ENCODE measurements at regions not wholly inside any gene's neighbourhood (a gene's known extent, or its start where the extent isn't known, plus 50 kb on each side); places are given as distances from the start of the nearest gene placed in this dataset.
A peak's percentile ranks its signal among the peaks of the same experiment; 100 is the strongest.

DNA sequence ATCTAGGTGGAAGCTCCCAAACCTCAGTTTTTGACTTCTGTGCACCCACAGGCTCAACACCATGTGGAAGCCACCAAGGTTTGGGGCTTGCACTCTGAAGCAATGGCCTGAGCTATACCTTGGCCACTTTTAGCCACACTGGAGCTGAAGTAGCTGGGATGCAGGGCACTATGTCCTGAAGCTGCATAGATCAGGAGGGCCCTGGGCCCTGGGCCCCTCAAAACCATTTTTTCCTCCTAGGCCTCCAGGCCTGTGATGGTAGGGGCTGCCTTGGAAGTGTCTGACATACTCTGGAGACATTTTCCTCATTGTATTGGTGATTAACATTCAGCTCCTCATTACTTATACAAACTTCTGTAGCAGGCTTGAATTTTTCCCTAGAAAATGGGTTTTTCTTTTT, 273.7 kb downstream of the FGF9 start:
- H3K27ac Mint-ChIP-seq = no peak overlapping the region
- CTCF ChIA-PET = no interaction called here
- H3K4me3 Mint-ChIP-seq = no peak overlapping the region
- no peak for DNase-seq
- TF ChIP-seq, protein P1, sequence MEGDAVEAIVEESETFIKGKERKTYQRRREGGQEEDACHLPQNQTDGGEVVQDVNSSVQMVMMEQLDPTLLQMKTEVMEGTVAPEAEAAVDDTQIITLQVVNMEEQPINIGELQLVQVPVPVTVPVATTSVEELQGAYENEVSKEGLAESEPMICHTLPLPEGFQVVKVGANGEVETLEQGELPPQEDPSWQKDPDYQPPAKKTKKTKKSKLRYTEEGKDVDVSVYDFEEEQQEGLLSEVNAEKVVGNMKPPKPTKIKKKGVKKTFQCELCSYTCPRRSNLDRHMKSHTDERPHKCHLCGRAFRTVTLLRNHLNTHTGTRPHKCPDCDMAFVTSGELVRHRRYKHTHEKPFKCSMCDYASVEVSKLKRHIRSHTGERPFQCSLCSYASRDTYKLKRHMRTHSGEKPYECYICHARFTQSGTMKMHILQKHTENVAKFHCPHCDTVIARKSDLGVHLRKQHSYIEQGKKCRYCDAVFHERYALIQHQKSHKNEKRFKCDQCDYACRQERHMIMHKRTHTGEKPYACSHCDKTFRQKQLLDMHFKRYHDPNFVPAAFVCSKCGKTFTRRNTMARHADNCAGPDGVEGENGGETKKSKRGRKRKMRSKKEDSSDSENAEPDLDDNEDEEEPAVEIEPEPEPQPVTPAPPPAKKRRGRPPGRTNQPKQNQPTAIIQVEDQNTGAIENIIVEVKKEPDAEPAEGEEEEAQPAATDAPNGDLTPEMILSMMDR (IDR thresholded peaks at IDR 0.05) = no peak
- intact Hi-C loops (cut with micrococcal nuclease) = no loop called here
- H3K4me1 Mint-ChIP-seq = peaks cover 9% of the 10 kb centered on the region
- peaks cover 4% of the 10 kb centered on the region for H3K27me3 Mint-ChIP-seq
- H3K9me3 Mint-ChIP-seq = peaks cover 13% of the 10 kb centered on the region
- H3K36me3 Mint-ChIP-seq (ENCODE audit: low read depth) = no peaks in the 10 kb centered on the region
- POLR2A ChIA-PET = no interaction called here
- no peak for ATAC-seq (ENCODE audit: low read depth)

DNA sequence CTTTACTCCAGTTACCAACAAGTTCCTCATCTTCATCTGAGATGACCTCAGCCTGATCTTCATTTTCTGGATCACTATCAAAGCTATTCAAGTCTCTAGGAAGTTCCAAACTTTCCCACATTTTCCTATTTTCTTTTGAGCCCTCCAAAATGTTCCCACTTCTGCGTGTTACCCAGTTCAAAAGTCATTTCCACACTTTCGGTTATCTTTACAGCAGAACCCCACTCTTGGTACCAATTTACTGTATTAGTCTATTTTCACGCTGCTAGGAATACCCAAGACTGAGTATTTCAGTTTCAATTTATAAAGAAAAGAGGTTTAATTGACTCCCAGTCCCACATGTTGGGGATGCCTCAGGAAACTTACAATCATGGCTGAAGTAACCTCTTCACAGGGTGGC, 274.3 kb downstream of the FGF9 start:
- DNase-seq = no peak
- Mint-ChIP-seq H3K27me3 (peaks cover 4% of the 10 kb centered on the region), H3K9me3 (peaks cover 13% of the 10 kb centered on the region), H3K27ac (no peak overlapping the region), H3K4me1 (peaks cover 11% of the 10 kb centered on the region), H3K4me3 (no peak overlapping the region), H3K36me3 (ENCODE audit: low read depth) (no peaks in the 10 kb centered on the region)
- TF ChIP-seq, protein P1 (IDR thresholded peaks at IDR 0.05) = no peak
- POLR2A ChIA-PET = no interaction called here
- ATAC-seq (ENCODE audit: low read depth) = no peak
- CTCF ChIA-PET = no interaction called here
- intact Hi-C loops (cut with micrococcal nuclease) = no loop called here

DNA sequence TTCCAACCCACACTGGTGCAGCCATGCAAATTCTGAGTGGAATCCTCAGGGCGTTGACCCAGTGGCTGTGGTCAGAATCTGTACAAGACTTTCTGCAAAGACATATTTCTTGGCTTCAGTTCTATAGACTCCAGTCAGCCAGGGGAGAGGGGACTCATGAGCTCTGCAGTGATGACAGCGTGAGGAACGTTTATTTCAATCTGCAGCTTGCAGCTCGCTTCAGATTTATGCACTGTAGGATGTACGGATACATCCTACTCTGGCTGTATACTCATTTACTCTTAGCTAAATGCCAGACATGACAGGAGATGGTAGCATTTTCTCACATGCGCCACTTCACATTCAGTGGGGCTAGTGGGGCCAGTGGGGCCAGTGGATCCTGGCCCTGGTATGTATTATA, 276.1 kb downstream of the FGF9 start:
- peaks cover 11% of the 10 kb centered on the region for H3K4me1 Mint-ChIP-seq
- no peak for DNase-seq

DNA sequence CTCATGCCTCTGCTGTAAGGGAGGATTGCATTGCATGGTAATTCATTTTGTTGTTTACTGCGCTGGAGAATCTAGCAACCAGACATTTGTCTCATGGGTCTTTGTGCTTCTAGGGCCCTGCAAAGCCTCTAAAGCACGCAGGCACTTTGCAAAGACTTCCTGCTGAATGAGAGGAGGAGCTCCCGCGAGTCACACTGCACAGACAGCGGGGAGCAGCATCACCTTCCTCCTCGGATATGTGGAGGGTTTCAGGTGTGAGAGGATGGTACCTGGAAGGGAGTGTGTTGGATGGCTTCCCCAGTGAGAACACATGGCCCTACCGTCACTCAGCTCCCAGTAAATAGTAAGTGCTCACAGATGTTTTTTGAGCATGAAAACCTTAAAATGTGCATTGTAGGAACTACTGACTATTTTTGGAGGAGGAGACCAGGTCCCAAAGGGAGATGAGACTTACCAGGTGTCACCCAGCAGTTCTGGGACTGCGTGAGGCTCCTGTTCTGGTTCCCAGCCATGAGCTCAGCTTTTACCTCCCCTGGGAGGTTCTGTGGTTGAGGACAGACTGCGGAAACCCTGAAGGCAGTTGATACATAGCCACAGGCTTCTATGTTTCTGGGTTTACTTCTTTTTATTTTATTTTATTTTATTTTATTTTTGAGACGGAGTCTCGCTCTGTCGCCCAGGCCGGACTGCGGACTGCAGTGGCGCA, 278.0 kb downstream of the FGF9 start:
- CTCF ChIA-PET = no interaction called here
- Mint-ChIP-seq H3K27me3 (peaks cover 4% of the 10 kb centered on the region), H3K27ac (no peak overlapping the region)

More for the DNA sequence above, 276.1 kb downstream of the FGF9 start:
- Mint-ChIP-seq H3K9me3 (peaks cover 13% of the 10 kb centered on the region), H3K27ac (no peak overlapping the region), H3K4me3 (no peak overlapping the region), H3K27me3 (peaks cover 4% of the 10 kb centered on the region), H3K36me3 (ENCODE audit: low read depth) (no peaks in the 10 kb centered on the region)
- TF ChIP-seq, protein P1 (IDR thresholded peaks at IDR 0.05) = no peak
- CTCF ChIA-PET = no interaction called here
- no peak for ATAC-seq (ENCODE audit: low read depth)
- POLR2A ChIA-PET = no interaction called here
- intact Hi-C loops (cut with micrococcal nuclease) = no loop called here

DNA sequence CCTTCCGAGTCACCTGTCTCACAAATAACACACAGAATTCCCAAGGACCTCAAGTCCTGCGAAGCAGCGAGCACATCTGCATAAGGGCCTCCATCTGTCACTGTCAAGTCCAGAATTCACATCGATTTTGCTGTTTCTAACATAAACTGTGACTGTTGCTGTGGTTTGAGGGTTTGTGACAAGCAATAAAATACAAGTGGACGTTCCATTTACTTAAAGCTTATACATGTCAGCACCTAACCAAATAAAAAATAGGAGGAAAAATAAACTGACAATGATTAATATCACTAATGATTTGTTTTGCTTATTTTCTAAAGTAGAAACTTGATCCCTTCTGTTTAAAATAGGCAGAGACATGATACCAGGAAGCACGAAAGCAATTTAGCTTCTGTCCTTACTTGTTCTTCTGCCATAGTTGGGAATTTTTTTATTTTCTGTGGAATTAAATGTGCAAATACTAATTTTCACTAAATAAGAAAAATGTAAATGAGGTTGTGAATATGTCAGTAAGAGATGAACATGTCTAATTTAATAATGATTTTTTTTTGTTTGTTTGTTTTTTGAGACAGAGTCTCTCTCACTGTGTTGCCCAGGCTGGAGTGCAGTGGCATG, 279.1 kb downstream of the FGF9 start:
- ChIA-PET CTCF (no interaction called here), POLR2A (no interaction called here)
- intact Hi-C loops (cut with micrococcal nuclease) = no loop called here
- H3K36me3 Mint-ChIP-seq (ENCODE audit: low read depth) = no peaks in the 10 kb centered on the region
- TF ChIP-seq, protein P1 (IDR thresholded peaks at IDR 0.05) = no peak
- H3K4me3 Mint-ChIP-seq = no peak overlapping the region
- DNase-seq = no peak
- H3K27me3 Mint-ChIP-seq = peaks cover 4% of the 10 kb centered on the region
- H3K27ac Mint-ChIP-seq = no peak overlapping the region
- ATAC-seq (ENCODE audit: low read depth) = no peak
- H3K4me1 Mint-ChIP-seq = peaks cover 11% of the 10 kb centered on the region
- H3K9me3 Mint-ChIP-seq = peaks cover 8% of the 10 kb centered on the region

More for the DNA sequence above, 278.0 kb downstream of the FGF9 start:
- DNase-seq = no peak
- Mint-ChIP-seq H3K36me3 (ENCODE audit: low read depth) (no peaks in the 10 kb centered on the region), H3K9me3 (peaks cover 10% of the 10 kb centered on the region), H3K4me3 (no peak overlapping the region), H3K4me1 (peaks cover 11% of the 10 kb centered on the region)
- POLR2A ChIA-PET = no interaction called here
- ATAC-seq (ENCODE audit: low read depth) = peak; percentile 61
- intact Hi-C loops (cut with micrococcal nuclease) = no loop called here
- TF ChIP-seq, protein P1 (IDR thresholded peaks at IDR 0.05) = no peak
